H1 (cell line): ENCODE measurements at regions not wholly inside any gene's neighbourhood (a gene's known extent, or its start where the extent isn't known, plus 50 kb on each side); places are given as distances from the start of the nearest gene placed in this dataset.

Source experiments
- FOSL1 ChIP-seq: IDR thresholded peaks from 2 replicates; pipeline ENCODE4 v1.6.1; 2011; ENCODE audit warnings: mild to moderate bottlenecking, low read depth, low read length, moderate library complexity; ENCODE audit not compliant: insufficient read depth
- KDM1A ChIP-seq: fragments of 200-600, 300-600 bp; sonication (generic); IDR thresholded peaks from 2 replicates; pipeline ENCODE4 v1.7.1; 2016; ENCODE audit warnings: mild to moderate bottlenecking, low read length, borderline replicate concordance
- RXRA ChIP-seq: IDR thresholded peaks from 2 replicates; pipeline ENCODE4 v1.6.1; 2011; ENCODE audit warnings: low read depth, mild to moderate bottlenecking, low read length, moderate library complexity; ENCODE audit not compliant: insufficient read depth
- SIN3A ChIP-seq, 2 experiments: IDR thresholded peaks in 1 of 2; conservative IDR thresholded peaks in 1 of 2; 2 replicates each; pipeline ENCODE4 v1.6.1; 2011 to 2012; ENCODE audit warnings: low read length in 2 of 2, improper control_type of control experiment in 1 of 2, low read depth in 1 of 2, mild to moderate bottlenecking in 1 of 2
- TAF7 ChIP-seq: optimal IDR thresholded peaks from 2 replicates; pipeline ENCODE3; 2011; ENCODE audit warnings: low read depth, mild to moderate bottlenecking, inconsistent platforms, low read length, moderate library complexity, borderline replicate concordance
- TBP ChIP-seq: IDR thresholded peaks from 2 replicates; pipeline ENCODE4 v1.6.1; 2011; ENCODE audit warnings: low read depth, low read length, improper control_type of control experiment

GRCh38 chr20:51106011-51106410 lies 83.1 kb upstream of the KCNG1 start (continued):
- TF ChIP-seq KDM1A: no peak
- no peak for TF ChIP-seq RXRA
- TF ChIP-seq SIN3A (conservative IDR thresholded peaks at IDR 0.05 in 1 of 2, IDR thresholded peaks at IDR 0.05 in 1 of 2; ENCODE audit: low read depth in 1 of 2, low read length in 2 of 2): no peak
- TF ChIP-seq TAF7: no peak
- TF ChIP-seq TBP: no peak
- no peak for TF ChIP-seq FOSL1
